Activated CD4-positive, alpha-beta T cell treated with anti-CD3 and anti-CD28 coated beads for 36 hours (primary cell): ENCODE measurements at regions not wholly inside any gene's neighbourhood (a gene's known extent, or its start where the extent isn't known, plus 50 kb on each side); places are given as distances from the start of the nearest gene placed in this dataset.

Source experiments
- ATAC-seq: fragments of 200-7000 bp; cut with Tn5 transposase; one replicate; pipeline ENCODE4 v1.10.0; 2021; ENCODE audit warnings: mild to moderate bottlenecking, moderate library complexity
- CTCF ChIA-PET: fragments of 350-600 bp; sonication (Branson Sonifier 250); formaldehyde crosslinking; loops from one replicate; lab custom pipeline; 2021; ENCODE audit warnings: antibody characterized with exemption; lab: Charles Lee
- POLR2A ChIA-PET: fragments of 350-600 bp; sonication (Branson Sonifier 250); formaldehyde crosslinking; loops from one replicate; lab custom pipeline; 2021; ENCODE audit warnings: antibody characterized with exemption, inconsistent platforms; lab: Charles Lee
- DNase-seq: peaks from one replicate; pipeline ENCODE4 v3.0.0-alpha.2; 2020
- H3K27ac Mint-ChIP-seq: one replicate; pipeline ENCODE4 v1.8.0; 2021; ENCODE audit warnings: mixed read lengths
- H3K27me3 Mint-ChIP-seq: one replicate; pipeline ENCODE4 v1.8.0; 2021; ENCODE audit warnings: mixed read lengths
- H3K36me3 Mint-ChIP-seq: one replicate; pipeline ENCODE4 v1.8.0; 2021; ENCODE audit warnings: low read depth, mixed read lengths
- H3K4me1 Mint-ChIP-seq: one replicate; pipeline ENCODE4 v1.8.0; 2021; ENCODE audit warnings: mixed read lengths
- H3K4me3 Mint-ChIP-seq: one replicate; pipeline ENCODE4 v1.8.0; 2021; ENCODE audit warnings: mild to moderate bottlenecking, moderate library complexity, mixed read lengths
- H3K9me3 Mint-ChIP-seq: one replicate; pipeline ENCODE4 v1.8.0; 2021; ENCODE audit warnings: low read depth, mixed read lengths
- intact Hi-C, 2 experiments: fragments of 100-400 bp; cut with DNase I in 1 of 2; cut with micrococcal nuclease in 1 of 2; formaldehyde crosslinking; loops; one replicate each; pipeline versions ENCODE4 v1.14.2 to v1.15.1; 2022 to 2024; cut with DNase I, micrococcal nuclease

DNA sequence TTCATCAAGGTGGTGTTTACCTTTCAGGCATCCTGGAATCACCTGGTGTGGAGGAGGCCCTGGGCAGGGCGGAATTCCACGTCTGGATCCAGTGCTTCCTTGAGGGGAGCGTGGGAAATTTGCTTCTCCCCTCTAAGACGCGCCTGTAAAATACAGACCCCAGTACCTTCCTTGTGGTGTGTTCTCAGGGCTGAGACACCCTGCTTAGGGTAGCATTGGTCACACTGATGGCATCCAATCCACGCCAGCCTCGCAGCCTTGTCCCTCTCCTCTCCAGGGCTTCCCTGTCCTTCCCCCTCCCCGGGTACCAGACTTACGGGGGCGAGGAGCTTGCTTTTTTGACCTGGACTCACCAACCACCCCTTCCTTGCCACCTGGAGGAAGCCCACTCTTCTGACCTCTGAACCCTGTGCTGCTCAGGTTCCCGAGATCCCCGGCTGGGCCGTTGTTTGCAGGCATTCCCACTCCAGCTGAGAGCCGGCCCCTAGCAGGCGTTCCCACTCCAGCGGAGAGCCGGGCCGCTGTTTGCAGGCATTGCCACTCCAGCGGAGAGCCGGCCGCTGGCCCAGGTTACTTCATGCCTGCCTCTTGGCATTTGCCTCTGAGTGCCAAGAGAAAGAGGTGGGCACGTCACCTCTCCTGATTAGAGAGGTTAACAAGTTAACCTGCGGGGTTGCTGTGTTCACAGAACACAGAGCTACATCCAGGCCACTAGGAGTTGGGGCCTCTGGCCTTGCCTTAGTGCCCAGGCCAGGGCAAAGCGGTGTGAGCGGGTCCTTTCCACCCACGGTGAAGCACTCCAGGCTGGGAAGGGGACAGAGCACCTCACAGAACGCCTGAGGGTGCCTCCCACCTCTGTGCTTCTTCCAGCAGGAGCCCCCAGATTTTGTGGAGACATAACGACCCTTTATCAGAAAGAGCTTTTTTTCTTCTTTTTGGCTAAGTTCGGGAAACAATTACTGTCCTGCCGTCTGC lies 254.0 kb upstream of the PPP2R2D start:
- intact Hi-C loops: no loop called here
- DNase-seq (no peak), ATAC-seq (no peak)
- Mint-ChIP-seq H3K27ac (no peak overlapping the region), H3K9me3 (no peaks in the 10 kb centered on the region), H3K4me1 (no peaks in the 10 kb centered on the region), H3K4me3 (no peak overlapping the region), H3K36me3 (no peaks in the 10 kb centered on the region), H3K27me3 (peaks cover 4% of the 10 kb centered on the region)
- CTCF ChIA-PET: no interaction called here
- POLR2A ChIA-PET: no interaction called here

DNA sequence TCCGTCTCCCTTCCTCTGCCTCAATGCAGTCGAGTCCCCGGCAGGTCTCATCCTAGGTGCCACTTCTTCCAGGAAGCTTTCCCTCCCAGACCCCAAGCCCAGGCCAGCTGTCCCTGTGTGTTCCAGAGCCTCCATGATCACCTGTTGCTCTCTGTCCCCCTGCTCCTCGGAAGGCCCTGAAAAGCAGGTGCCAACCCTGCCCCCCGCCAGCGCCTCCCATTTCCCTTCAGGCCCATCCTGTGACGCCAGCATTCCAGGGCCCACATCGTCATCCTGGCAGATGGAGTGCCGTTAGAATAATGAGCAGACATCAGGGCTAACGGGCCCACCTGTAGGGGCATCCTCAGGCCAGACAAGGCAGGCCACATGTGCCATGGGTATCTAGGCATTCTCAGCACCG lies 253.0 kb upstream of the PPP2R2D start:
- no peak for ATAC-seq
- H3K9me3 Mint-ChIP-seq: no peaks in the 10 kb centered on the region
- no peak overlapping the region for H3K4me3 Mint-ChIP-seq
- DNase-seq: no peak
- no peaks in the 10 kb centered on the region for H3K36me3 Mint-ChIP-seq
- peaks cover 2% of the 10 kb centered on the region for H3K4me1 Mint-ChIP-seq
- intact Hi-C loops: no loop called here
- H3K27me3 Mint-ChIP-seq: peaks cover 4% of the 10 kb centered on the region
- no peak overlapping the region for H3K27ac Mint-ChIP-seq
- ChIA-PET CTCF (no interaction called here), POLR2A (no interaction called here)

DNA sequence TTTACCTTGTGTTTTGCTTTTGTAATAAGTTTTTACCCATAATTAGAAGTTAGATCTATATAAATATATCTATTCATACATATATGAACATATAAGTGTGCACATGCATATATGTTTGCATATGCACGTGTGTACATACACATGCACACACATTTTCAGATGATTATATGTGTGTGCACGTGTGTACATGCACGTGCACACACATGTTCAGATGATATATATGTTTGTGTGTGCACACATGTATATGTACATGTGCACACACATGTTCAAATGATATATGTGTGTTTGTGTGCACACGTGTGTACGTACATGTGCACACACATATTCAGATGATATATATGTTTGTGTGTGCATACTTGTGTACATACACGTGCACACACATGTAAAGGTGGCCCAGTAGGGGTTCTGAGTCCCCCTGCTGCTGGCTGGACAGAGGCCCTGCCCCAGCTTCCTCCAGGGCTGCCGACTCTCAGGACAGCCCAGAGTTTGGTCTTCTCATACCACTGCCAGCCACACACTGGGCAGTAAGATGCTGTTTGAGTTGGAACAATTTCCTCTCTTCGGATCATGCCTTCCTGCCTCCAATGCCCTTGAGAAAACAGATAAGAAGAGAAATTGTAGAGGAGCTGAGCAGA lies 252.3 kb upstream of the PPP2R2D start:
- H3K9me3 Mint-ChIP-seq: no peaks in the 10 kb centered on the region
- DNase-seq (no peak), ATAC-seq (no peak)
- H3K4me1 Mint-ChIP-seq: peaks cover 2% of the 10 kb centered on the region
- peaks cover 7% of the 10 kb centered on the region for H3K27me3 Mint-ChIP-seq
- H3K27ac Mint-ChIP-seq: no peak overlapping the region
- CTCF ChIA-PET: no interaction called here
- intact Hi-C loops: no loop called here
- POLR2A ChIA-PET: no interaction called here
- no peak overlapping the region for H3K4me3 Mint-ChIP-seq
- H3K36me3 Mint-ChIP-seq: no peaks in the 10 kb centered on the region

DNA sequence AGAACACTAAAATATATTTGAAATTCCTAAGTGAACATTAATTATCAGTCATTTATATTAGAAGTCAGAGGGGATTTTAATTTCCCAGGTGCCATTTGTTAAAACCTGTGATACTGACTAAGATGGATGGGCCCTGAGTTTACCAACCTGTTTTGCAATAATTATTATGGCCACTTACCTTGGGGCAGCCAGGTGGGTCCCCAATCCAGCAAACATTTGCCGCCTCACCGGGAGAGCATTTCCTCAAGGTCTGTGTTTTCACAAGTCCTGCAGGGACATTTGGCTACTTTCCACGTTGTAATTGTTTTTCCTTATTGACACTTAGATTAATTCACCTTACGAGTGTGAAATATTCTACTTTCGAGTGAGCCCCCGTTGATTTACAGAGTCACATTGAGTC lies 251.2 kb upstream of the PPP2R2D start:
- ATAC-seq (no peak), DNase-seq (no peak)
- ChIA-PET POLR2A (no interaction called here), CTCF (no interaction called here)
- Mint-ChIP-seq H3K4me1 (peaks cover 2% of the 10 kb centered on the region), H3K4me3 (no peak overlapping the region), H3K27ac (no peak overlapping the region), H3K36me3 (no peaks in the 10 kb centered on the region), H3K27me3 (peaks cover 11% of the 10 kb centered on the region), H3K9me3 (no peaks in the 10 kb centered on the region)
- intact Hi-C loops: no loop called here

DNA sequence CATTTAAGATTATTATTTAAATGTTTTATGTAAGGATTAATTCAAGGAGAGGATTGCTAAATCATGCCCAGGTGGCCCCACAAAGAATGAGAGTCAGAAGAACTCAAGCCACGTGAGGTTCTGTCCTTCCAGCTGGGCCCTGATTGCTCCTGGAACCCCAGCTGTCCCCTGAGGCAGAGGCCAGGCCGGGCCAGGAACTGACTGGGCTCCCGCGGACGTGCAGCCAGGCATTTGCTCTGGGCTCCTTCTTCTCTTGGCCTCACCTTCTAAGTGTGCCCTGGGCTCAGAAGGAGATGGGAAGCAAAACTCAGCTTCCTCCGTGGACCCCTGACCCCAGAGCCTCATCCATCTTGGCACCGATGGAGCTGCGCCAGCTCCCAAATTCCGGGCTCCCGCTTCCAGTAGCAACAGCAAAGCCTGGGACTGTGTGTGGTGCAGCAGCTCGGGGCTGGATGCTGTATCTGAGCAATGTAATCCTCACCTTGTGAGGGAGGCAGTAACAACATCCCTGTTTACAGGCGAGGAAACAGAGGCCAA lies 250.6 kb upstream of the PPP2R2D start:
- Mint-ChIP-seq H3K4me3 (no peak overlapping the region), H3K27ac (no peak overlapping the region), H3K4me1 (peaks cover 2% of the 10 kb centered on the region), H3K9me3 (no peaks in the 10 kb centered on the region), H3K27me3 (peaks cover 11% of the 10 kb centered on the region), H3K36me3 (no peaks in the 10 kb centered on the region)
- intact Hi-C loops: no loop called here
- CTCF ChIA-PET: no interaction called here
- POLR2A ChIA-PET: no interaction called here
- ATAC-seq (no peak), DNase-seq (no peak)

DNA sequence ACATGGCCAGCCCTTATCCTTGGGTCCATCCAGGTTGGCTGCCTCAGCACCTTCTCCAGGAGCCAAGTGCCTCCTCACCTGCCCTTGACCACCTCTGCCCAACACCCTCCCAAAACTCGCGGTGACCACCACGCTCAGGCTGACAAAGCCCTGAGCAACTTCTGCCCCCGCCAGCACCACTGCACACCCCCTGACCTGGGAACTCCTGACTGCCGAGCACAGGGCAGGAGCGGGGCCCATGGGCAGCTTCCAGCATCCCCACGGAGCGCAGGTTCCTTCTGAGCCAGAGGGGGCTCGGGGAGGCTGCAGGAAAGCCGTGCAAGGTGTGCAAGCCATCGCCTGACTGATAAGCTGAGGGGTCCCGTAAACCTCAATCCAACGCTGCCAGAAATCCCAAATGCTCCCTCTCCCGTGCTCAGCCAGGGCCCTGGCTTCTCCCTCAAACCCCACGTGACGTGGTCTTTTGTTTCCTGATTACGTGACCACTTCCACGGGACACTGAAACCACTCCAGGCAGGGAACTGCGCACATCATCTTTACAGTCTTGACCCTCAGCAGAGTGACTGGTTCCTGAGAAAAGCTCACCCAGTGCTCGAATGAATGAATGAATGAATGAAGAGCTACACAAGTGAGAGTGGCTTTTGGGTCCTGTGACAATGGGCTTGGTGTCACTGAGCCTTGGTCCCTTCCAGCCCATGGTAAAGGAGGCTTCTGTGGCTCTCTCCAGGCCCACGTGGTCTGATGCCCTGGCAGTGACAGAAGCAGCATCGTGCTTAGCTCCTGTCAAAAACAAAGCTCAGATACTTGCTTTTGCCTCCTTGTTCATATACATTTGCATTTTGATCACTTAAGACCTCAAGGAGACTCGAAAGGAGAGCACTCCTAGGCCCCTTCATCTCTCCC lies 249.8 kb upstream of the PPP2R2D start:
- intact Hi-C loops: no loop called here
- ATAC-seq (no peak), DNase-seq (no peak)
- H3K36me3 Mint-ChIP-seq: no peaks in the 10 kb centered on the region
- H3K27me3 Mint-ChIP-seq: peaks cover 11% of the 10 kb centered on the region
- H3K4me1 Mint-ChIP-seq: peaks cover 2% of the 10 kb centered on the region
- H3K4me3 Mint-ChIP-seq: no peak overlapping the region
- CTCF ChIA-PET: interaction anchor here (0.7 kb wide), 1 partner anchor 868 kb away, joined by 3 read pairs; no protein-coding TSS in a partner anchor
- H3K9me3 Mint-ChIP-seq: no peaks in the 10 kb centered on the region
- H3K27ac Mint-ChIP-seq: no peak overlapping the region
- POLR2A ChIA-PET: no interaction called here

DNA sequence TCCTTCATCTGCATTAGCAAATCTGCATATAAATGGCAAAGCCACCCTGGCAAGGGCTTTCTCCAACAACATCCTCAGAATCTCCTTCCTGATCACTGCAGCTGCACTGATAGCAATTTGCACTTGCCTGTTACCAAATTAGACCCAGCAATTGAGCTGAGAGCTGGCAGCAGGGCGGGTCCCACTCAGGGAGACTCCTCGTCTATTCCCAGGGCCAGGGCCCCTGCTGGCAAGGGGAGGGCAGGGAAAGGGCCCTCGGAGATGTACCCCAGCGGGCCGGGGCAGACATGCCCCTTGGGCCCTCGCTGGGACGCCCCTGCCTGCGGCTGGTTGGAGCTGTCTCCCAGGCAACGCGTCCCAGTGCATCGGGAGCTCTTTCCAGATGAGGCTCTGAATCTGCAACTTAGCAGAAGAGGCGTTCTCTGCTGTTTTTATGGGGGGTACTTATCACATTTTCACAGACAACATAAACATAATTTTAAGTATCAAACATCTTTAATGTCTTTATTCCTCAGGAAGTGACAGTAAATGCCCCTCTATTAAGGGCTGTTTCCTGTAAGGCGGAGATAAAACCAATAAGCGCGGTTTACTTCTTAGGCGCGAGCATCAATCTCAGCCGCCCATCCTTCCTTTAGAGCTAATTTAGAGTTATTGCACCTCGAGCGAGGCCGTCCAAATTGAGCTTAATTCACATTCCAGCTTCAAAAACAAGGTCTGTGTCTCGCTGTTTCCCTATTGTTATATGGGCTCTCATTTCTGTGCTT lies 249.0 kb upstream of the PPP2R2D start:
- Mint-ChIP-seq H3K27me3 (peaks cover 9% of the 10 kb centered on the region), H3K9me3 (no peaks in the 10 kb centered on the region), H3K36me3 (no peaks in the 10 kb centered on the region), H3K27ac (no peak overlapping the region), H3K4me3 (no peak overlapping the region), H3K4me1 (peaks cover 2% of the 10 kb centered on the region)
- ChIA-PET CTCF (interaction anchor here (0.7 kb wide), 1 partner anchor 869 kb away, joined by 3 read pairs; no protein-coding TSS in a partner anchor), POLR2A (no interaction called here)
- ATAC-seq: no peak
- intact Hi-C loops: no loop called here
- DNase-seq: no peak

DNA sequence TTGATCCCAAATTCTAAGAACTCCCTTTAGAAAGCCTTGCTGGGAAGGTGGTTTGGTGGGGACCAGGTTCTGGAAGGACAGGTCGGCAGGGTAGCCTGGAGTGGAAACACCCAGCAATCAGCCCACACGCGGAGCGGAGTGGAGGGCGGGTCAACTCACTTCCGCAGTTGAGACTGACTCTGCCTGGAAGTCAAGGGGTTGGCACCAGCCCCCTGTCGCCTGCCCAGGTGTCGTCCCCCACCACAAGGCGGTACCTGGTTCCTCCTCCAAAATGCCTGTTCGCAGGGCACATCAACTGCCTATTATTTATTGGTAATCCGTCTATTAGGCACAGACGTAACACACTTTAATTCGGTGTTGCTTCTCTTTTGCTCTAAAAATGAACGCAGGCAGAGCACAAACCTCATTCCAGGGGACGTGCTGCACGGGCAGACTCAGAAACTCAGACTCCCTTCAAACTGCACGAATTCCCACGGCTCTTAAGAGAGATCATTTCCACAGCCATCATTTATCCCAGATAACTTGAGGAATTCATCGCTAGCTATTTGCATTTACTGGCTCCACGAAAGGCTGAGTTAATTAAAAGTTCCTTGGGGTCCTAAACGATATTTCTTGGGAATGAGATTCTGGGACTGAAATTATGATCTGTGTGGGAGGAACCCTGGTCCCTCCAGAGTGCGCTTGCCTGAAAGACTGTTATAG lies 248.2 kb upstream of the PPP2R2D start:
- ChIA-PET POLR2A (no interaction called here), CTCF (no interaction called here)
- H3K4me3 Mint-ChIP-seq: no peak overlapping the region
- H3K27me3 Mint-ChIP-seq: peaks cover 9% of the 10 kb centered on the region
- no peaks in the 10 kb centered on the region for H3K36me3 Mint-ChIP-seq
- ATAC-seq: no peak
- H3K9me3 Mint-ChIP-seq: no peaks in the 10 kb centered on the region
- no peak overlapping the region for H3K27ac Mint-ChIP-seq
- no peak for DNase-seq
- intact Hi-C loops: no loop called here
- H3K4me1 Mint-ChIP-seq: peaks cover 2% of the 10 kb centered on the region

DNA sequence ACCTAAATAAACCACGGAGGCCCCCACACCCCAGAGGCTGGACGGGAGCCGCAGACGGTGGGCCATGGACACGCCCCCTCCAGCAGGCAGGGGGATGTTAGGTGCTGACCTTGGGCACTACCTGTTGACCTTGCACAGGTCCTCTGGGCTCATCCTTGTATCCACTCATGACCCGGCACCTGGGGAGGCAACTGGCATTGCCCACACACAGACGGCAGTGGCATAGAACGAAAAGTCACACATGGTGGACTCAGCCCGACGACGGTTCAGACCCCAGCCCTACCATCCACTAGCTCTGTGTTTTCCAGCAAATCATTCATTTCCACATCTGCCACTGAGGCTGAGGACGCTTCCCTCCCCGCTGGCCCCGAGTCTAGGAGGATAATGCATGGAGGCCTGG lies 247.7 kb upstream of the PPP2R2D start:
- no peaks in the 10 kb centered on the region for H3K36me3 Mint-ChIP-seq
- H3K27me3 Mint-ChIP-seq: peaks cover 9% of the 10 kb centered on the region
- peaks cover 2% of the 10 kb centered on the region for H3K4me1 Mint-ChIP-seq
- ChIA-PET POLR2A (no interaction called here), CTCF (no interaction called here)
- intact Hi-C loops: no loop called here
- no peaks in the 10 kb centered on the region for H3K9me3 Mint-ChIP-seq
- DNase-seq (no peak), ATAC-seq (no peak)
- H3K4me3 Mint-ChIP-seq: no peak overlapping the region
- H3K27ac Mint-ChIP-seq: no peak overlapping the region

DNA sequence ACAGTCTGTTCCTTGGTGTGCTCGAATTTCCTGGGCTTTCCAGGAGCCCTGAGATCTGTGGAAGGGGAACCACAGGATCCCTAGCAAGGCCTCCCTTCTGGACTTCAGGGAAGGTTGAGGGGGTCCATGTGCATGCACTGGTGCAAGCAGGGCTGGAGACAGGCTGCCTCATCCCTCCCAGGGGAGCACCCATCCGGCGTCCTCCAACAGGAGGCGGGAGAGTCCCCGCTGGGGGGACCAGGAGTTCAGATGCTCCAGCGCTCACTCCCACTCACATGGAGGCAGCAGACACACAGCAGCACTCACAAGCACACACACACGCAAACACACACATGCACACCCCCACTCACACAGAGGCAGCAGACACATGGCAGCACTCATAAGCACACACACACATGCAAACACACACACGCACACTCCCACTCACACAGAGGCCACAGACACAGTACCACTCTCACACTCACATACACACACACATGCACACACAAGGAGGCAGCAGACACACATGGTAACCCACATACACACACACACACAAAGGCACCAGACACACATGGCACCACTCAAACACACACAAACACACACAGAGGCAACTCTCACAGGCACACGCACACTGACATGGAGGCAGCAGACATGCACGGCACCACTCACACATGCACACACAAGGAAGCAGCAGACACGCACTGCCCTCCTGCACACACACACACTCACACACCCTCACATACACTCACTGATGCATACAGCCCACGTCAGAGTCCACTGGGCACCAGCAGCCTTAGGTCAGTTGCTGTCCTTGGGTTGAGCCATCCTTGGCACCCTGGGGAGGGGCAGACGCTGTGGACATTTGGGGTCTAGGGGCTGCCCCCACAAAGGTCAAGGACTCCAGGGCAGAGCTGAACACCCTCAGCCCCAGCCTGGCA lies 247.0 kb upstream of the PPP2R2D start:
- Mint-ChIP-seq H3K9me3 (no peaks in the 10 kb centered on the region), H3K4me3 (no peak overlapping the region), H3K27ac (no peak overlapping the region), H3K4me1 (peaks cover 2% of the 10 kb centered on the region), H3K27me3 (peaks cover 9% of the 10 kb centered on the region), H3K36me3 (no peaks in the 10 kb centered on the region)
- POLR2A ChIA-PET: no interaction called here
- ATAC-seq (no peak), DNase-seq (no peak)
- intact Hi-C loops: no loop called here
- CTCF ChIA-PET: no interaction called here
